Colonic mucosa (tissue), 4 donors: ENCODE measurements at regions not wholly inside any gene's neighbourhood (a gene's known extent, or its start where the extent isn't known, plus 50 kb on each side); places are given as distances from the start of the nearest gene placed in this dataset.
"Not testable (repeated sequence)": the region's sequence is repeated elsewhere in the genome, so short reads cannot be mapped to it uniquely, and the experiment has no call there.

Experiments
- DNase-seq: peaks from one replicate; pipeline ENCODE4 v3.0.0-alpha.2; 2020
- H3K27ac ChIP-seq: fragments of 200-600 bp; one replicate; pipeline ENCODE4 v1.8.0; 2021
- H3K27me3 ChIP-seq: fragments of 200-600 bp; one replicate; pipeline ENCODE4 v1.8.0; 2021
- H3K36me3 ChIP-seq: fragments of 200-600 bp; one replicate; pipeline ENCODE4 v1.8.0; 2021
- H3K4me1 ChIP-seq: fragments of 200-600 bp; one replicate; pipeline ENCODE4 v1.8.0; 2021; ENCODE audit warnings: mild to moderate bottlenecking
- H3K4me3 ChIP-seq: fragments of 200-600 bp; one replicate; pipeline ENCODE4 v1.8.0; 2021
- H3K9ac ChIP-seq, 2 donors: one replicate each; pipeline ENCODE4 v1.7.0; 2013; ENCODE audit warnings: control low read depth in 2 of 2, low read depth in 2 of 2, low read length in 2 of 2
- H3K9me3 ChIP-seq: fragments of 200-600 bp; one replicate; pipeline ENCODE4 v1.8.0; 2021
- CTCF ChIP-seq: fragments of 200-600 bp; IDR thresholded peaks from one replicate; pipeline ENCODE4 v1.8.0; 2022; ENCODE audit warnings: antibody characterized with exemption, mild to moderate bottlenecking
- intact Hi-C: fragments of 100-400 bp; cut with DNase I; formaldehyde crosslinking; loops from one replicate; pipeline ENCODE4 v1.14.1; 2022
- donor health status: healthy.
- donor health status: DM: no; HTN: no; CAD: no.
- donor health status: DM: no; HTN: no; CAD: no.

GRCh38 chr3:177463863-177464262, 266.6 kb upstream of the TBL1XR1 start:
- intact Hi-C loops = no loop called here
- DNase-seq = no peak
- Histone ChIP-seq H3K27ac (no peak overlapping the region), H3K9me3 (no peaks in the 10 kb centered on the region), H3K27me3 (no peaks in the 10 kb centered on the region), H3K4me1 (no peaks in the 10 kb centered on the region), H3K9ac (no peak overlapping the region), H3K4me3 (no peak overlapping the region), H3K36me3 (no peaks in the 10 kb centered on the region)
- no peak for TF ChIP-seq CTCF

GRCh38 chr3:177464392-177465256, 267.3 kb upstream of the TBL1XR1 start:
- Histone ChIP-seq H3K36me3 (no peaks in the 10 kb centered on the region), H3K4me1 (no peaks in the 10 kb centered on the region), H3K9me3 (no peaks in the 10 kb centered on the region), H3K27me3 (no peaks in the 10 kb centered on the region), H3K4me3 (no peak overlapping the region), H3K27ac (no peak overlapping the region), H3K9ac (no peak overlapping the region)
- intact Hi-C loops = no loop called here
- no peak for TF ChIP-seq CTCF
- DNase-seq = no peak

GRCh38 chr3:177465257-177465642, 268.0 kb upstream of the TBL1XR1 start:
- no peak overlapping the region for H3K27ac ChIP-seq

GRCh38 chr3:177466074-177466473, 268.8 kb upstream of the TBL1XR1 start:
- no peak overlapping the region for H3K27ac ChIP-seq
- H3K4me1 ChIP-seq = no peaks in the 10 kb centered on the region
- intact Hi-C loops = no loop called here

More at GRCh38 chr3:177465257-177465642, 268.0 kb upstream of the TBL1XR1 start:
- Histone ChIP-seq H3K27me3 (no peaks in the 10 kb centered on the region), H3K4me1 (no peaks in the 10 kb centered on the region), H3K9ac (no peak overlapping the region), H3K4me3 (no peak overlapping the region), H3K36me3 (no peaks in the 10 kb centered on the region), H3K9me3 (no peaks in the 10 kb centered on the region)
- intact Hi-C loops = no loop called here
- no peak for DNase-seq
- no peak for TF ChIP-seq CTCF

GRCh38 chr3:177466622-177467021, 269.3 kb upstream of the TBL1XR1 start:
- intact Hi-C loops, H3K4me1 ChIP-seq, H3K9me3 ChIP-seq, DNase-seq, H3K27me3 ChIP-seq, H3K9ac ChIP-seq, H3K36me3 ChIP-seq, H3K27ac ChIP-seq, H3K4me3 ChIP-seq: not testable (repeated sequence)

More at GRCh38 chr3:177466074-177466473, 268.8 kb upstream of the TBL1XR1 start:
- no peaks in the 10 kb centered on the region for H3K27me3 ChIP-seq
- H3K9me3 ChIP-seq = no peaks in the 10 kb centered on the region
- no peak for TF ChIP-seq CTCF
- H3K36me3 ChIP-seq = no peaks in the 10 kb centered on the region
- no peak for DNase-seq
- H3K9ac ChIP-seq = no peak overlapping the region
- H3K4me3 ChIP-seq = no peak overlapping the region

- Histone ChIP-seq H3K4me3 (no peak overlapping the region), H3K27ac (no peak overlapping the region), H3K9ac (no peak overlapping the region), H3K9me3 (no peaks in the 10 kb centered on the region), H3K27me3 (no peaks in the 10 kb centered on the region), H3K4me1 (no peaks in the 10 kb centered on the region), H3K36me3 (no peaks in the 10 kb centered on the region)
- no peak for TF ChIP-seq CTCF
- intact Hi-C loops = no loop called here
- no peak for DNase-seq
These were observed 270.1 kb upstream of the TBL1XR1 start for GRCh38 chr3:177467247-177467985.
